Naive B cell (primary cell): ENCODE measurements at regions not wholly inside any gene's neighbourhood (a gene's known extent, or its start where the extent isn't known, plus 50 kb on each side); places are given as distances from the start of the nearest gene placed in this dataset.
A peak's percentile ranks its signal among the peaks of the same experiment; 100 is the strongest.
"Not testable (repeated sequence)": the region's sequence is repeated elsewhere in the genome, so short reads cannot be mapped to it uniquely, and the experiment has no call there.

Experiments used
- ATAC-seq, 2 donors: fragments of 150-1000 bp; cut with Tn5 transposase; 2 replicates each; pipeline ENCODE4 v1.10.0; 2021; ENCODE audit warnings: low read depth in 2 of 2, mild to moderate bottlenecking in 2 of 2, moderate library complexity in 2 of 2
- DNase-seq: peaks from one replicate; pipeline ENCODE4 v3.0.0; 2022
- H3K27ac Mint-ChIP-seq, 6 donors: one replicate each; pipeline ENCODE4 v1.8.0; 2020 to 2022; ENCODE audit warnings: mild to moderate bottlenecking in 6 of 6, mixed read lengths in 6 of 6, moderate library complexity in 5 of 6, inconsistent platforms in 2 of 6
- H3K27me3 Mint-ChIP-seq, 3 donors: one replicate each; pipeline ENCODE4 v1.8.0; 2021 to 2022; ENCODE audit warnings: mixed read lengths in 3 of 3, mild to moderate bottlenecking in 1 of 3
- H3K36me3 Mint-ChIP-seq, 2 donors: one replicate each; pipeline ENCODE4 v1.8.0; 2020 to 2022; ENCODE audit warnings: mixed read lengths in 2 of 2, inconsistent platforms in 1 of 2, mild to moderate bottlenecking in 1 of 2
- H3K4me1 Mint-ChIP-seq, 3 donors: one replicate each; pipeline ENCODE4 v1.8.0; 2020 to 2022; ENCODE audit warnings: mixed read lengths in 3 of 3, inconsistent platforms in 1 of 3, mild to moderate bottlenecking in 1 of 3, moderate library complexity in 1 of 3
- H3K4me3 Mint-ChIP-seq, 8 donors: one replicate each; pipeline ENCODE4 v1.8.0; 2020 to 2022; ENCODE audit warnings: mild to moderate bottlenecking in 8 of 8, mixed read lengths in 8 of 8, moderate library complexity in 8 of 8, inconsistent platforms in 2 of 8
- H3K9me3 Mint-ChIP-seq, 7 donors: one replicate each; pipeline ENCODE4 v1.8.0; 2020 to 2022; ENCODE audit warnings: mixed read lengths in 7 of 7, mild to moderate bottlenecking in 5 of 7, inconsistent platforms in 2 of 7, moderate library complexity in 1 of 7

DNA sequence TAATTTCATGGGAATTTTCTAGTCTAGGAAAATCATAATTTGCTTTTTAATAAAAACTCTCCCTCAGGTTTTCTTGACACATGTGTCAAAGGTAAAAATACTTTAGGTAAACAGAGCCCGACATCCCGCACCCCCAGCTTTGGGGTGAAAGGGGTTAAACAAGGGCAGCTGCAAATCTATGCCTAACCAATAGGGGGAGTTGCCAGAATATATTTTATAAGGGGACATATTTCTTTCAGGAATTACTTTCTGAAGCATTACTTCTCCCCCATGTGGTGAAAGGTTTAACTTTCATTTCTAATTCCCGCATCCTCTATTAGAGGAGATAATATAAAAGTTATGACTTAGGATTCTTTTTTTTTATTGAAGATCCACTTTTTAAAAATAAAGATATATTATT lies 53.9 kb upstream of the HEPH start:
- peaks cover 0 to 2% (median 0%) of the 10 kb centered on the region in 7 donors for H3K9me3 Mint-ChIP-seq
- ATAC-seq (peak in 1 of 2 donors; percentile 39), DNase-seq (peak; percentile 40)
- H3K27ac Mint-ChIP-seq, result no peak overlapping the region
- H3K4me3 Mint-ChIP-seq, result no peak overlapping the region
- H3K4me1 Mint-ChIP-seq, result peaks cover 0 to 1% (median 0%) of the 10 kb centered on the region in 3 donors
- peaks cover 0 to 18% (median 0%) of the 10 kb centered on the region in 3 donors for H3K27me3 Mint-ChIP-seq
- H3K36me3 Mint-ChIP-seq, result no peaks in the 10 kb centered on the region

DNA sequence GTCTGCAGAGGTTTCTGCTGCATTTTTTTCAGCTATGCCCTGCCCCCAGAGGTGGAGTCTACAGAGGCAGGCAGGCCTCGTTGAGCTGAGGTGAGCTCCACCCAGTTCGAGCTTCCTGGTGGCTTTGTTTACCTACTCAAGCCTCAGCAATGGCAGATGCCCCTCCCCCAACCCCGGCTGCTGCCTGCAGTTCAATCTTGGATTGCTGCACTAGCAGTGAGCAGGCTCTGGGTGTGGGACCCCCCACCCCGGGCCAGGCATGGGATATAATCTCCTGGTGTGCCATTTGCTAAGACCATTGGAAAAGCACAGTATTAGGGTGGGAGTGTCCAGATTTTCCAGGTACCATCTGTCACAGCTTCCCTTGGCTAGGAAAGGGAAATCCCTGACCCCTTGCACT lies 56.2 kb upstream of the HEPH start:
- H3K9me3 Mint-ChIP-seq, result peaks cover 0 to 11% (median 5%) of the 10 kb centered on the region in 7 donors
- not testable (repeated sequence) for H3K4me3 Mint-ChIP-seq, H3K36me3 Mint-ChIP-seq, DNase-seq, ATAC-seq, H3K27ac Mint-ChIP-seq, H3K4me1 Mint-ChIP-seq
- peaks cover 0 to 18% (median 0%) of the 10 kb centered on the region in 3 donors for H3K27me3 Mint-ChIP-seq

DNA sequence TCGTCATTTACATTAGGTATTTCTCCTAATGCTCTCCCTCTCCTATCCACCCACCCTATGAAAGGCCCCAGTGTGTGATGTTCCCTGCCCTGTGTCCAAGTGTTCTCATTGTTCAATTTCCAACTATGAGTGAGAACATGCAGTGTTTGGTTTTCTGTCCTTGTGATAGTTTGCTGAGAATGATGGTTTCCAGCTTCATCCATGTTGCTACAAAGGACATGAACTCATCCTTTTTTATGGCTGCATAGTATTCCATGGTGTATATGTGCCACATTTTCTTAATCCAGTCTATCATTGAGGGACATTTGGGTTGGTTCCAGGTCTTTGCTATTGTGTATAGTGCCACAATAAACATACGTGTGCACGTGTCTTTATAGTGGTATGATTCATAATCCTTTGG lies 61.6 kb upstream of the HEPH start:
- ATAC-seq, H3K4me1 Mint-ChIP-seq, DNase-seq, H3K27me3 Mint-ChIP-seq, H3K36me3 Mint-ChIP-seq, H3K4me3 Mint-ChIP-seq: not testable (repeated sequence)
- Mint-ChIP-seq H3K9me3 (peaks cover 0 to 14% (median 8%) of the 10 kb centered on the region in 7 donors), H3K27ac (peak overlapping the region in 1 of 6 donors; percentile 24)

DNA sequence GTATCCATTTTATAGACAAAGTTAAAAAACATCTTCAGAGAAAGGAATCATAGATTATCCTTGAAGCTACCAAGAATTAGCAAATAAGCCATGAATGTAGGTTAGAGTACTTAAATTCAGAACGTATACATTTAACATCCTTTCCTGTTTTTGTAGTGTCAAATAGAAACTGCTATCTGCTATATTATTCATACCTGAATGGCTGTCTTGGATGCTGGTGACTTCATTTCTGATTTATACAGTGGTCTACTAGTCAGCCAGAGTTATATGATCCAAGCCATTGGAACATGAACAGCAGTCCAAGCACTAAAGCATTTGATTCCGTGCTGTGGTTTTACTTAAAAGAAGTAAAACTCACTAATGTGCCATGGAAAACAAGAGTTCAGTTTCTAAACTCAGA lies 58.3 kb upstream of the VSIG4 start:
- no peaks in the 10 kb centered on the region for H3K36me3 Mint-ChIP-seq
- DNase-seq, result no peak
- H3K9me3 Mint-ChIP-seq, result peaks cover 0 to 14% (median 5%) of the 10 kb centered on the region in 7 donors
- no peak for ATAC-seq
- H3K27me3 Mint-ChIP-seq, result peaks cover 0 to 9% (median 0%) of the 10 kb centered on the region in 3 donors
- no peak overlapping the region for H3K27ac Mint-ChIP-seq
- no peak overlapping the region for H3K4me3 Mint-ChIP-seq
- H3K4me1 Mint-ChIP-seq, result peaks cover 0 to 3% (median 0%) of the 10 kb centered on the region in 3 donors

DNA sequence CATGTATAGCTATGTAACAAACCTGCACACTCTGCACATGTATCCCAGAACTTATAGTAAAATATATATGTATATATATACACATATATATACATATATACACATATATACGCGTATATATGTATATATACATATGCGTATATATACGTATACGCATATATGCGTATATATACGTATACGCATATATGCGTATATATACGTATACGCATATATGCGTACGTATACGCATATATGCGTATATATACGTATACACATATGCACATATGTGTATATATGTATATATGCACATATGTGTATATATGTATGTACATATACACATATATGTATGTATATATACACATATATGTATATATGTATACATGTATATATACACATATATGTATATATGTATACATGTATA lies 57.1 kb upstream of the VSIG4 start:
- H3K4me1 Mint-ChIP-seq, DNase-seq, H3K4me3 Mint-ChIP-seq, H3K27me3 Mint-ChIP-seq, H3K36me3 Mint-ChIP-seq, H3K27ac Mint-ChIP-seq, ATAC-seq: not testable (repeated sequence)
- peaks cover 0 to 10% (median 0%) of the 10 kb centered on the region in 7 donors for H3K9me3 Mint-ChIP-seq

DNA sequence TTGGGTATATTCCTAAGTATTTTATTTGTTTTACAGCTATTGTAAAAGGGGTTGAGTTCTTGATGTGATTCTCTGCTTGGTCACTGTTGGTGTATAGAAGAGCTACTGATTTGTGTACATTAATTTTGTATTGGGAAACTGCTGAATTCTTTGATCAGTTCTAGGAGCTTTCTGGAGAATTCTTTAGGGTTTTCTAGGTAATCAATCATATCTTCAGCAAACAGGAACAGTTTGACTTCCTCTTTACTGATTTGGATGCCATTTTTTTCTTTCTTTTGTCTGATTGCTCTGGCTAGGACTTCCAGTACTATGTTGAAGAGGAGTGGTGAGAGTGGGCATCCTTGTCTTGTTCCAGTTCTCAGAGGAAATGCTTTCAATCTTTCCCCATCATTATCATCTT lies 50.1 kb upstream of the VSIG4 start:
- H3K4me3 Mint-ChIP-seq, H3K36me3 Mint-ChIP-seq, H3K27ac Mint-ChIP-seq, ATAC-seq, H3K27me3 Mint-ChIP-seq, DNase-seq: not testable (repeated sequence)
- H3K4me1 Mint-ChIP-seq, result peaks cover 3 to 11% (median 9%) of the 10 kb centered on the region in 3 donors
- peaks cover 0 to 13% (median 3%) of the 10 kb centered on the region in 7 donors for H3K9me3 Mint-ChIP-seq
